ENCODE measurements at regions not wholly inside any gene's neighbourhood (a gene's known extent, or its start where the extent isn't known, plus 50 kb on each side); places are given as distances from the start of the nearest gene placed in this dataset.
"Not testable (repeated sequence)": the region's sequence is repeated elsewhere in the genome, so short reads cannot be mapped to it uniquely, and the experiment has no call there.

DNA sequence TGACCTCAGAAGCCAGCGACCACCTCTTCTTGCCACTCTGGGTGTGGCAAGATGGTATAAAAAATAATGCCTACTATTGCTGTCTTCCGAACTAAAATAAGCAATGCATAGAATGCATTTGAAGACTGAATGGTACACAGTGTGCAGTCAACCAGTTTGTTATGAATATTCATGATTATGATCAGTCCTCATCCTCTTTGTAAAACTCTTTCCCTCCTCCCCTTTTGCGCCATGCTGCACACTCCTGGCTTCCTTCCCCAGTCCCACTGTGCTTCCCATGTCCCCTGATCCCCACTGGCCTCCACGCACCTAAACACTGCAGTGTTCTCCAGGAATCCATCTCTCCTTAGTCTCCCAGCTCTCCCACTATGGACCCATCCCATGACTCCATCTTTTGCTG, 348.0 kb downstream of the SOX9 start:
- DNase-seq (ENCODE audit: low read depth), result no peak
- no peak overlapping the region for H3K4me3 ChIP-seq (ENCODE audit: low read length)
- TF ChIP-seq, protein P1, sequence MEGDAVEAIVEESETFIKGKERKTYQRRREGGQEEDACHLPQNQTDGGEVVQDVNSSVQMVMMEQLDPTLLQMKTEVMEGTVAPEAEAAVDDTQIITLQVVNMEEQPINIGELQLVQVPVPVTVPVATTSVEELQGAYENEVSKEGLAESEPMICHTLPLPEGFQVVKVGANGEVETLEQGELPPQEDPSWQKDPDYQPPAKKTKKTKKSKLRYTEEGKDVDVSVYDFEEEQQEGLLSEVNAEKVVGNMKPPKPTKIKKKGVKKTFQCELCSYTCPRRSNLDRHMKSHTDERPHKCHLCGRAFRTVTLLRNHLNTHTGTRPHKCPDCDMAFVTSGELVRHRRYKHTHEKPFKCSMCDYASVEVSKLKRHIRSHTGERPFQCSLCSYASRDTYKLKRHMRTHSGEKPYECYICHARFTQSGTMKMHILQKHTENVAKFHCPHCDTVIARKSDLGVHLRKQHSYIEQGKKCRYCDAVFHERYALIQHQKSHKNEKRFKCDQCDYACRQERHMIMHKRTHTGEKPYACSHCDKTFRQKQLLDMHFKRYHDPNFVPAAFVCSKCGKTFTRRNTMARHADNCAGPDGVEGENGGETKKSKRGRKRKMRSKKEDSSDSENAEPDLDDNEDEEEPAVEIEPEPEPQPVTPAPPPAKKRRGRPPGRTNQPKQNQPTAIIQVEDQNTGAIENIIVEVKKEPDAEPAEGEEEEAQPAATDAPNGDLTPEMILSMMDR (conservative IDR thresholded peaks at IDR 0.05; ENCODE audit: low read depth, low read length), result no peak

- TF ChIP-seq, protein P1 (conservative IDR thresholded peaks at IDR 0.05; ENCODE audit: low read depth, low read length), result no peak
- no peak for DNase-seq (ENCODE audit: low read depth)
- H3K4me3 ChIP-seq (ENCODE audit: low read length), result no peak overlapping the region
These were observed 349.4 kb downstream of the SOX9 start for GRCh38 chr17:72470121-72470705.

- DNase-seq (ENCODE audit: low read depth), result no peak
- TF ChIP-seq, protein P1 (conservative IDR thresholded peaks at IDR 0.05; ENCODE audit: low read depth, low read length), result no peak
These were observed 349.9 kb downstream of the SOX9 start for GRCh38 chr17:72470734-72471133.

DNA sequence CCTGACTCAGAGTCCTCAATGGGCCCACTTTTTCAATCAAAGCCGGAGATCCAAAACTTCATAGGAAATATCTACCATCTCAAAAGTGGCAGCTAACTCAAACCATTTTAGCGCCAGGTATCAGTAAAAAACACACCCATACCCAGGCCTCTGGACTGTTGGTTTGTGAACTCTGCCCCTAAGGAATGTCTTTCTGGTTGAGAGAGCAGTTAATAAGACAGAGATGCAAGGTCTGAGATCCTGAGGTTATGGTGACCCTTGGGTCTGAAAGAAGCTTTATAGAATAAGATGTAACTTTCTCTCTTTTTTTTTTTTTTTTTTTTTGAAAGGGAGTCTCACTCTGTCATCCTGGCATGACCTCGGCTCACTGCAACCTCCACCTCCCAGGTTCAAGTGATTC, 350.5 kb downstream of the SOX9 start:
- DNase-seq (ENCODE audit: low read depth), result no peak
- TF ChIP-seq, protein P1 (conservative IDR thresholded peaks at IDR 0.05; ENCODE audit: low read depth, low read length), result no peak
- H3K4me3 ChIP-seq (ENCODE audit: low read length), result no peak overlapping the region

More at GRCh38 chr17:72470734-72471133, 349.9 kb downstream of the SOX9 start:
- H3K4me3 ChIP-seq (ENCODE audit: low read length), result no peak overlapping the region

DNA sequence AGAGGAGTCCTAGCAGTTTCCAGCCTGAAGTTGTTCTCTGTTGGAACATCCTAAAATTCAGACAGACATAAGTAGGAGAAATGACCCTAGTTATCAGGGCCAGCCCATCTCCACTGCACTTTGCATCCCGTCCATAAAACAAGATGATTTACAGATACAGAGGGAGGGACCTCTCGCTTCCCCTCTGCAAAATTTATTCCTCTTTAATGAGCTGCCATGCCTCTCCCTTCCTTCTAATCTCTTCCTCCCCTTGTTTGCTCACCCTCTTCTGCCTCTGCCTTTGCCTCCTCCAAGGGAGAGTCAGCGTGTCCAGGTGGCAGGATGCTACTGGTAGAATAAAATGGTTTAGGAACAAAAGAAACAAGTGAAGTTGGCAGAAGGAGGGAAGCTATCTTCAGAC, 351.3 kb downstream of the SOX9 start:
- no peak for DNase-seq (ENCODE audit: low read depth)
- H3K4me3 ChIP-seq (ENCODE audit: low read length), result no peak overlapping the region
- TF ChIP-seq, protein P1 (conservative IDR thresholded peaks at IDR 0.05; ENCODE audit: low read depth, low read length), result no peak

DNA sequence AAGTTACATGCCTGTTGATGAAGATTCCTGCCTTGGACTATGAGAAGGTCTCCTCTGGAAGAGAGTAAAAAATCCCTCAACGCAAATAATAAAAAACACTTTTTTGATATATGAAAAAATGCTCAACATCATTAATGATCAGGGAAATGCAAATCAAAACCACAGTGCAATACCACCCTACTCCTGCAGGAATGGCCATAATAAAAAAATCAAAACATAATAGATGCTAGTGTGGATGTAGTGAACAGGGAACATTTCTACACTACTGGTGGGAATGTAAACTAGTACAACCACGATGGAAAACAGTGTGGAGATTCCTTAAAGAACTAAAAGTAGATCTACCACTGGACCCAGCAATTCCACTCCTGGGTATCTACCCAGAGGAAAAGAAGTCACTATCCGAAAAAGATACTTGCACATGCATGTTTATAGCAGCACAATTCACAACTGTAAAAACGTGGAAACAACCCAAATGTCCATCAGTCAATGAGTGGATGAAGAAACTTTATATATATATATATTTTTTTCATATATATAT, 352.1 kb downstream of the SOX9 start:
- DNase-seq (ENCODE audit: low read depth); H3K4me3 ChIP-seq (ENCODE audit: low read length): not testable (repeated sequence)

DNA sequence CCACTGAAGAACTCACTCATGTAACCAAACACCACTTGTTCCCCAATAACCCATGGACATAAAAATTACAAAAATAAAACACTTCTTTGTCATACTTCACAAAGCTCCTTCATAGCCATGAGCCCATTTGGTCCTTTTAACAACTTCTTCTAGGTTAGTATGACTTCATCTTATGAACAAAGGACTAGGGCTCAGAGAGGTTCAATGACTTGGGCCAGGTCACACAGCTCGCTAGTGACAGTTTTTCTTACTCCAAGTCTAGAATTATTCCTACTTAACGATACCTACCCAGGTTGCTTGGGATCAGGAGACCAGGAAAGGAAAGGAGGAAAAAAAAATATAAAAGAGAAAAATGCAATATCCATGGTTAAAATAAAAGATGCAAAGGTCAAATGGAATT, 353.4 kb downstream of the SOX9 start:
- TF ChIP-seq, protein P1 (conservative IDR thresholded peaks at IDR 0.05; ENCODE audit: low read depth, low read length), result no peak
- no peak overlapping the region for H3K4me3 ChIP-seq (ENCODE audit: low read length)
- no peak for DNase-seq (ENCODE audit: low read depth)
